ENCODE measurements at regions not wholly inside any gene's neighbourhood (a gene's known extent, or its start where the extent isn't known, plus 50 kb on each side); places are given as distances from the start of the nearest gene placed in this dataset.

DNA sequence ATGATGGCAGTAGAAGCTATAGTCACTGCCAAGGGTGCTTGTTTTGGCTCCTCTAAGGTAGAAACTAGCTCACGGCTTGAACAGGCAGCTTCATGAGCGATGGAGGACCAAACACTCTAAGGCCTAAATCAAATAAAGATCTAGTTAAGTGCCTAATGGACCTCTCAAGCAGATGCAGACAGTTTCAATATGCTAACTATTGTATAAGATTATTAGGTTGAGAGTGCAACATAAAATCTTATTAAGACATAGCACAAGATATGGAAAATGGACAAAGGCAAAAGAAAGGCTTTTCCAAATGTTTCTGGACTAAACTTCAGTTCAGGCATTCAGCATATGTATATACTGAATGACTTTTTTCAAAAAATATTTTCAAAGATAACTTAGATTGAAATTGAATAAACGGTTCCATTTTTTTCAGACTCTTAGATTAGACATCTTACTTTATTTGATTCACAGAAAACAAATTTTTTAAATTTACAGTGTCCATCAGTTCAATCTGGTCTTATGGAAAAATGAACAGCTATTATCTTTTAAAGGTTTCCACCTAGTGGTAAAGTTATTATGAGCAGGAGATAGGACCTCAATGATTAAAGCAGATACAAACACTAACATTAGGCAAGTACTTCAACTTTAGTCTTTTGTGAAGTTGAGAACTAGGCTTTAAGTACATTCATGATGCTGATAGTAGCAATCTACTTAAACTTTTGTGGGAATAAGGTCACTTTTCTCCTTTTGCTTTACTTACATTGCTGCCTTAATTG is 1167.7 kb downstream of the MAT2B start:
- H3K4me1 ChIP-seq: no peaks in the 10 kb centered on the region
- H3K27ac ChIP-seq: no peak overlapping the region
- H3K9me3 ChIP-seq: no peaks in the 10 kb centered on the region
- 70 to 87% (median 80%) methylated on average over 3 of the region's 3 CpGs for WGBS, 5 donors
- intact Hi-C loops (cut with DNase I; ENCODE audit: low total_unique reads): no loop called here
- H3K36me3 ChIP-seq: no peaks in the 10 kb centered on the region
- TF ChIP-seq, protein P1, sequence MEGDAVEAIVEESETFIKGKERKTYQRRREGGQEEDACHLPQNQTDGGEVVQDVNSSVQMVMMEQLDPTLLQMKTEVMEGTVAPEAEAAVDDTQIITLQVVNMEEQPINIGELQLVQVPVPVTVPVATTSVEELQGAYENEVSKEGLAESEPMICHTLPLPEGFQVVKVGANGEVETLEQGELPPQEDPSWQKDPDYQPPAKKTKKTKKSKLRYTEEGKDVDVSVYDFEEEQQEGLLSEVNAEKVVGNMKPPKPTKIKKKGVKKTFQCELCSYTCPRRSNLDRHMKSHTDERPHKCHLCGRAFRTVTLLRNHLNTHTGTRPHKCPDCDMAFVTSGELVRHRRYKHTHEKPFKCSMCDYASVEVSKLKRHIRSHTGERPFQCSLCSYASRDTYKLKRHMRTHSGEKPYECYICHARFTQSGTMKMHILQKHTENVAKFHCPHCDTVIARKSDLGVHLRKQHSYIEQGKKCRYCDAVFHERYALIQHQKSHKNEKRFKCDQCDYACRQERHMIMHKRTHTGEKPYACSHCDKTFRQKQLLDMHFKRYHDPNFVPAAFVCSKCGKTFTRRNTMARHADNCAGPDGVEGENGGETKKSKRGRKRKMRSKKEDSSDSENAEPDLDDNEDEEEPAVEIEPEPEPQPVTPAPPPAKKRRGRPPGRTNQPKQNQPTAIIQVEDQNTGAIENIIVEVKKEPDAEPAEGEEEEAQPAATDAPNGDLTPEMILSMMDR (IDR thresholded peaks at IDR 0.05 in 8 of 11, conservative IDR thresholded peaks at IDR 0.05 in 3 of 11): no peak
- no peak for TF ChIP-seq POLR2A (IDR thresholded peaks at IDR 0.05)
- TF ChIP-seq POLR2AphosphoS5 (IDR thresholded peaks at IDR 0.05): no peak
- no peak overlapping the region for H3K4me3 ChIP-seq
- no peaks in the 10 kb centered on the region for H3K27me3 ChIP-seq (replicated peaks in 1 of 7)
- no peak for DNase-seq

DNA sequence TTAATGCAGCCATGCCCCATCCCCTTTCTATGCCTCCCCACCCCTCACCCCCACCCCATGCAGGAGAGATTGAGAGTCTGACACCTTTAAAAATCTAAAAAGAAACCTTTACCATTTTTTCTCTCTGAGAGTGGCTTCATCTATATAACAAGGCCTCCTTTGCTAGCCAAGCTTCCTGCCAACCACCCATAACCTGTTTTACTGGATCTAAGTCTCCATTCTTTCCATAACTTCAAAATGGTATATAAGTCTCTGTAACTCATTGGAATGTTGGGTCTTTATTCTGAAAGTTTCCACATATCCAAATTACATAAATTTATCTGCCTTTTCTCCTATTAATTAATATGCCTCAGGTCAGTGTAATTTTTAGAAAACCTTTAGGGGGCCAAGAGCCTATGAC is 1174.0 kb downstream of the MAT2B start:
- Histone ChIP-seq H3K4me1 (no peaks in the 10 kb centered on the region), H3K4me3 (no peak overlapping the region), H3K36me3 (no peaks in the 10 kb centered on the region), H3K27ac (no peak overlapping the region), H3K9me3 (no peaks in the 10 kb centered on the region), H3K27me3 (replicated peaks in 1 of 7) (no peaks in the 10 kb centered on the region)
- TF ChIP-seq POLR2A (IDR thresholded peaks at IDR 0.05): no peak
- no peak for DNase-seq
- intact Hi-C loops (cut with DNase I; ENCODE audit: low total_unique reads): no loop called here

DNA sequence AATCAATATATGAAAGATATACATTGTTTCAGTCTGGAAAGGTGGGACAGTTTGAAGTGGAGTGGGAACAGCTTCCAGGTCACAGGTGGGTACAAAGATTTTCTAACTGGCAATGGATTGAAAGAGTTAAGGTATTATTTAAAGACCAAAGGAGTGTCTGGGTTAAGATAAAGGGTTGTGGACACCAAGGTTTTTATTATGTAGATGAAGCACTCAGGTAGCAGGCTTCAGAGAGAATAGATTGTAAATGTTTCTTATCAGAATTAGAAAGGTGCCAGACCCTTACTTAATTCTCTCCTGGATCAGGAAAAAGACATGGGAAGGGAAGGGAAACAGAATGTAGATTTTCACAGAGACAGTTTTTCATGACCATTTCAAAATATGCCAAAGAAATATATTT is 1174.8 kb downstream of the MAT2B start:
- H3K4me1 ChIP-seq: no peaks in the 10 kb centered on the region
- intact Hi-C loops (cut with DNase I; ENCODE audit: low total_unique reads): no loop called here
- no peak overlapping the region for H3K4me3 ChIP-seq
- H3K27me3 ChIP-seq (replicated peaks in 1 of 7): no peaks in the 10 kb centered on the region
- TF ChIP-seq POLR2AphosphoS5 (IDR thresholded peaks at IDR 0.05) (no peak), POLR2A (IDR thresholded peaks at IDR 0.05) (no peak)
- TF ChIP-seq, protein P1 (IDR thresholded peaks at IDR 0.05 in 8 of 11, conservative IDR thresholded peaks at IDR 0.05 in 3 of 11): no peak
- H3K27ac ChIP-seq: no peak overlapping the region
- H3K9me3 ChIP-seq: no peaks in the 10 kb centered on the region
- DNase-seq: no peak
- H3K36me3 ChIP-seq: no peaks in the 10 kb centered on the region

DNA sequence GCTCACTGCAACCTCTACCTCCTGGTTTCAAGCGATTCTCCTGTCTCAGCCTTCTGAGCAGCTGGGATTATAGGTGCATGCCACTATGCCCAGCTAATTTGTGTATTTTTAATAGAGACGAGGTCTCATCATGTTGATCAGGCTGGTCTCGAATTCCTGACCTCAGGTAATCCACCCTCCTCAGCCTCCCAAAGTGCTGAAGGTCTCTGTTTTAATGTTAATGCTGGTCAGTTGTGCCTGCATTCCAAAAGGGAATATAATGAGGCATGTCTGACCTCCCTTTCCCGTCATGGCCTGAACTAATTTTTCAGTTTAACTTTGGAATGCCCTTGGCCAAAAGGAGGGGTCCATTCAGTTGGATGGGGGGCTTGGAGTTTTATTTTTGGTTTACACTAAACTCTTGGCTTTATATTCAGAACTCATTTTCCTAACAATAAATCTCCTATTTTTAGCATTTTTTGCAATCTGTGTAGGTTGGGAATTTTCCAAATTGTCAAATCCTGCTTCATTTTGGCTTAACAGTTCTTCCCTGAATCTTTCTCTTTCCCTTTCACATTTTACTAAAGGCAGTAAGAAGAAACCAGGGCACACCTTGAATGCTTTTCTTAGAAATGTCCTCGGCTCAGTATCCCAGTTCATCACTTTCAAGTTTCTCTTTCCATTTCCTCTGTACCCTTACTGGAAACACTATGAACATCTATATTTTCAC is 1175.5 kb downstream of the MAT2B start:
- intact Hi-C loops (cut with DNase I; ENCODE audit: low total_unique reads): no loop called here
- Histone ChIP-seq H3K27me3 (replicated peaks in 1 of 7) (no peaks in the 10 kb centered on the region), H3K9me3 (no peaks in the 10 kb centered on the region), H3K4me3 (no peak overlapping the region), H3K36me3 (no peaks in the 10 kb centered on the region), H3K27ac (no peak overlapping the region), H3K4me1 (no peaks in the 10 kb centered on the region)
- TF ChIP-seq POLR2AphosphoS5 (IDR thresholded peaks at IDR 0.05): no peak
- TF ChIP-seq POLR2A (IDR thresholded peaks at IDR 0.05): no peak
- no peak for DNase-seq
- 53 to 79% (median 69%) methylated on average over 5 of the region's 5 CpGs for WGBS, 5 donors

DNA sequence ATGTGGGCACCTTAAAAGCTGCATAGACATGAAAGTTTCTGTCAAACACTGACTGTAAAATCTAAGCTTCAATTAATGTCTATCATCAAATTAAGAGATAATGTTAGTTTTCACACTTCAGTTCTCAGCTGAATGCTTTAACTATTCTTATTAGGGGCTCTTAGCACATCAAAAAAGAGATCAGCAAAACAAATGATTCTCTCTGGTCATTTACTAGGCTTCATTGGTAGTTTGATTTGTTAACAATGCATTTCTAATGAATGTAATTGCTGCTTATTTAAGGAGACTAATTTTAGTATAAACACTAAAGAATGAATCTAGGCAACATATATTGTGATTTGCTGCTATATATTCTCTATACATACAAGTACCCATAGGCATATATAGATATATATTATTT is 1182.0 kb downstream of the MAT2B start:
- Histone ChIP-seq H3K27me3 (replicated peaks in 1 of 7) (no peaks in the 10 kb centered on the region), H3K36me3 (no peaks in the 10 kb centered on the region), H3K27ac (no peak overlapping the region), H3K9me3 (no peaks in the 10 kb centered on the region), H3K4me3 (no peak overlapping the region), H3K4me1 (no peaks in the 10 kb centered on the region)
- no peak for DNase-seq
- TF ChIP-seq POLR2AphosphoS5 (IDR thresholded peaks at IDR 0.05) (no peak), POLR2A (IDR thresholded peaks at IDR 0.05) (no peak)
- TF ChIP-seq, protein P1 (IDR thresholded peaks at IDR 0.05 in 8 of 11, conservative IDR thresholded peaks at IDR 0.05 in 3 of 11): no peak
- intact Hi-C loops (cut with DNase I; ENCODE audit: low total_unique reads): no loop called here
